ENCODE measurements at regions not wholly inside any gene's neighbourhood (a gene's known extent, or its start where the extent isn't known, plus 50 kb on each side); places are given as distances from the start of the nearest gene placed in this dataset.
A peak's percentile ranks its signal among the peaks of the same experiment; 100 is the strongest.

DNA sequence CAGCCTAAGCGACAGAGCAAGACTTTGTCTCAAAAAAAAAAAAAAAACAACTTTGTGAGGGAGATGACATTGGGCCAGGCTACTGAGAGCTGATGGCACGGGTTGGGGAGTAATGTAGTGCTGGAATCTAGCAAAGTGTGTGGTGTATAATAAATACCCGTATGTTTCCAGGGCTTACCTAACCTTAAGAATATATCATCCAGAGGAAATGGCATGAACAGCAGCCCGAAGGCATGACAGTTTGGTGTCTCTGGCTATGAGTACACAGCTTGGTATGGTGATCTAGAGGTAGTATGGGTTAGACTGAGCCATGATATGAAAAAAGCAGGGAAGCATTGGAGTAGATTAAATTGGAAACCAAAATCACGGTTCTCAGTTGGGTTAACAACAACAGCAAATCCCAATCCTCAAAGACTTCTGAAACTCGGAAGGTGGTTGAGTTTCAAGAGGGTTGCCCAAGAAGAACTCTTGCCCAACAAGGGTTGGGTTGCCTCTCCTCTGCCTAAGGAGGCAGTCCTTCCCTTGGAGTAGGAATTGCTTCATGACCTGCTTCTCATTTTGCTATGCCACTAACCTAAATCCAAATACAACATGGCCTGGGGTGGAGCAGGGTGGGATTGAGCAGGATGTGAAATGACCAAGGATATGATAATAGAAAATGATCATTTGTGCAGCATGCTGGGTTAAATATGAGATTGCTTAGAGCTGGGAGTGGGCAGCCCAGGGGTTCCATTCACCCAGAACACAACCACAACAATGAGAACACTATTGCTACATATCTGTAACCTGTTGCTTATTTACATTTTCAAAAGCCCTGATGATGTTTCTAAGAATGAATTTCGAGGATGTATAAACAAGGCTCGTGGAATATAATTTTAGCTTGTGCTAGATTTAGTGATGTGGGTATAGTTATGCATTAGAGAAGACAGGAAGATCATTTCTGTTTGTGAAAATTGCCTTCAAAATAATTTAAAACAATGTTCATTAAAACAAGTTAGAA is 64.6 kb upstream of the ZFR start:
- Mint-ChIP-seq H3K27me3 (peaks cover 25 to 34% of the 10 kb centered on the region in 2 donors), H3K4me1 (peaks cover 15 to 19% of the 10 kb centered on the region in 2 donors), H3K9me3 (no peaks in the 10 kb centered on the region), H3K36me3 (no peaks in the 10 kb centered on the region), H3K27ac (no peak overlapping the region), H3K4me3 (no peak overlapping the region)
- ATAC-seq (replicated peaks) (no peak), DNase-seq (no peak)

DNA sequence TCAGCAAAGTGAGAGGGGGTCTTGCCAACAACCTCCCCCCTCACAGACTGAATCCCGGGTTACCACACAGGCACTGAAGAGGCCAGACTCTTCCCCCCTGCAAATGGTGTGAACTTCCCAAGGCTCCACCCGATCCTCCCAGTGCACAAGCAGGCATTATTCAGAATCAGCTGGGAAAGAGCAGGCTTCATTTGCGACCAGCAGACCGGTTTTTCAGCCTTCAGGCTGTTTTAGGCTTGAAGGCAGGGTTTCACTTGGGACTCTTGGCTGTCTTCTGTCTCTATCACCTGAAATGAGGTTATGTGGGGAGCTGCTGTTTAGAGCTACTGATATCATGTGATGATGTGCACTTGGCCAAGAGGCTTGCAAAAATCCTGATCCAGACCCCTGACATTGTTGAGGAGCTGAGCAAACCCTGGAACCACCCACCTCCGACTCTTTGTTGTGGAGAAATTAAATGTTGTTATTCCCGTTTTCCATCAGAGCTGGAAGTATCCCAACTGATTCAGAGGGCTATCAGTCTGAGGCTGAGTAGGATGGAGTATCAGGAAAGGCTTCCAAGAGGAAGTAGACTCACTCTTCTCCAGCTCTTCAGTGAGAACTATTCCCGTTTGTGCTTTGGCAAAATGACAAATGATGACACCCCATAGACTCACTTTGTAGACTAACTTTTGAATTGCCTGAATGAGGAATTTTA is 63.3 kb upstream of the ZFR start:
- DNase-seq (no peak), ATAC-seq (replicated peaks) (no peak)
- no peak overlapping the region for H3K27ac Mint-ChIP-seq

DNA sequence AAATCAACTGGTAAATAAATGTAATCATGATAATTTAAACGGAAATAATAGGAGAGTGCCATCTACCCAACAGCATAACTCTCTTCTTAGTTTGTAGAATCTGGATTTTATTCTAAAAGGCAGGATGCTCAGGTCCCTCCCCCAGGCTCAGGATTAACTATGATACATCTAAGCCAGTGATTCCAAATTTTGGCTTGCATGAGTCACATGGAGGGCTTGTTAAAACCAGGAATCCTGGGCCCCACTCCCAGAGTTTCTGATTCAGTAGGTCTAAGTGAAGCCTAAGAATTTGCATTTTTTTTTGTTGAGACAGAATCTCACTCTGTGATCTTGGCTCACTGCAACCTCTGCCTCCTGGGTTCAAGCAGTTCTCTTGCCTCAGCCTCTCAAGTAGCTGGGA is 62.3 kb upstream of the ZFR start:
- no peak overlapping the region for H3K4me3 Mint-ChIP-seq
- H3K9me3 Mint-ChIP-seq: no peaks in the 10 kb centered on the region
- peaks cover 32 to 40% of the 10 kb centered on the region in 2 donors for H3K27me3 Mint-ChIP-seq
- DNase-seq (no peak), ATAC-seq (replicated peaks) (no peak)
- H3K4me1 Mint-ChIP-seq: peaks cover 15 to 19% of the 10 kb centered on the region in 2 donors
- no peaks in the 10 kb centered on the region for H3K36me3 Mint-ChIP-seq
- no peak overlapping the region for H3K27ac Mint-ChIP-seq

More for the DNA sequence above, 63.3 kb upstream of the ZFR start:
- no peaks in the 10 kb centered on the region for H3K9me3 Mint-ChIP-seq
- H3K4me3 Mint-ChIP-seq: no peak overlapping the region
- no peaks in the 10 kb centered on the region for H3K36me3 Mint-ChIP-seq
- H3K4me1 Mint-ChIP-seq: peaks cover 15 to 19% of the 10 kb centered on the region in 2 donors
- peaks cover 27 to 38% of the 10 kb centered on the region in 2 donors for H3K27me3 Mint-ChIP-seq

DNA sequence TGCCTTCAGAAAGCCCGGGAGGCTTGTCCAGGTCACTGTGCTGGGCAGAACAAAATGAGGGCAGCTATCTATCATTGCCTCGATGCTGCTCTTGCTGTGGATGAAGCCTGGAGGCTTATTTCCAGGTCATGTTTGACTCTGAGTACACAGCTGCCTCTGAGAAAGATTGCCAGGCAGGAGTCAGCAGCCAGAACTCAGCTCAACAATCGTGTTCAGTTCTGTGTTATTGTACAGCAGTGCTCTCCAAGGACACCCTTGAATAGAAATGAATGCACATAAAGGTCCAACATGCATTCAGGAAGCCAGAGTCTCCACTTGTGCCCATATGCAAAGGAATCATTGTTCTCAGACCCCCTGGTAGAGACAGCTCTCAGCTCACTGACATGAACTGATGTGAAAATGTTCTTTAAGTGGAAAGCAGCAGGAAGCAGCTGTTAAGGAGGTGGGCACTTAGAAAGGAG is 61.7 kb upstream of the ZFR start:
- H3K9me3 Mint-ChIP-seq: no peaks in the 10 kb centered on the region
- no peak overlapping the region for H3K27ac Mint-ChIP-seq
- DNase-seq (no peak), ATAC-seq (replicated peaks) (no peak)
- H3K36me3 Mint-ChIP-seq: no peaks in the 10 kb centered on the region
- no peak overlapping the region for H3K4me3 Mint-ChIP-seq
- peaks cover 15 to 19% of the 10 kb centered on the region in 2 donors for H3K4me1 Mint-ChIP-seq
- peaks cover 38 to 44% of the 10 kb centered on the region in 2 donors for H3K27me3 Mint-ChIP-seq

DNA sequence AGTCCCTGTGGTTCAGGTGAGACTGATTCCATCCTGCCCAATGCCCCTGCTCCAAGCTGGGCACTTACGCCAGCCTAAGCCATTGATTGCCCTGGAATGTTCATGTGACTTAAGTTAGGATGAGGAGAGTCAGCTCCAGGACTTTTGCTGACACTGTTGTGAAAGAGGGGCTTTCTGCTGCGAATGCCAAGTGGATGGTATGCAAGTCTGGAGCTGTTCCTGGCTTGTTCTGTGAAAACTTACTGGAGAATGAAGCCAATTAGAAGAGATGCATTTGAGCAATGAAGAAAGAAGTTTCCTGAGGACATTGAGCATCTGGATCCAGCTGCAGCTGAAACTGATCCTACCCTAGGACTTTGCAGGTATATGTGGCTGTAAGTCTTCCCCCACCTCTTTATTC is 61.2 kb upstream of the ZFR start:
- no peak for ATAC-seq (replicated peaks)
- Mint-ChIP-seq H3K27ac (no peak overlapping the region), H3K4me1 (peaks cover 15 to 19% of the 10 kb centered on the region in 2 donors), H3K9me3 (no peaks in the 10 kb centered on the region), H3K36me3 (no peaks in the 10 kb centered on the region), H3K4me3 (no peak overlapping the region), H3K27me3 (peaks cover 43 to 48% of the 10 kb centered on the region in 2 donors)
- no peak for DNase-seq

DNA sequence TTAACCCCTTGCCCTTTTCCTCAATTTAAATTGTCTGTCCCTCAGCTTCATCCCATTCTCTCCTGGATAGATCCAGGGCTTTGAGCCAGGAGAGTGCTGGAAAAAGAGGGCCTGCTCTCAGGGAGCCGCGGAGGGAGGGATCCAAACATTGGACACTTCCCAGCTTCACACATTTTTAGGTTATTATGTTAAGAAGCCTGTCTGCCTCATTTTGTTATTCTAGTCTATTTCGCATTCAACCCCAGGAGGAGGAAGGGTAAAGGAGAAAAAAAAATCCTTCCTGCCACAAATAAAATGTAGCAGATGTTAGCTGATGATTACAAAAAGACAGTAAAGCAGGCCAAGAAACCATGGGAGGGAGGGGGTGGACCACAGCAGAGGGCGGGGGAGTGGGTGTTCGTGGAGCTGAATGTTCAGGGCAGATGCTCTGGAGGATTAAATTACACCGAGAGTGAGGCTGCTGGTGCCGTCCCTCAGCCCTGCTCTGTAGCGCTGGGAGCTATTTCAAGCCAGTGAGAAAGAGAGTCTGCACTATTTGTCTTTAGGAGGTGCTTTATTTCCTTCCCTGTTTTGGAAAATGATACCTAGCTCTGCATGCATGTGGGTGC is 60.6 kb upstream of the ZFR start:
- Mint-ChIP-seq H3K4me1 (peaks cover 17 to 25% of the 10 kb centered on the region in 2 donors), H3K4me3 (peak overlapping the region in 1 of 2 donors; percentile 7), H3K9me3 (no peaks in the 10 kb centered on the region), H3K27me3 (peaks cover 48 to 52% of the 10 kb centered on the region in 2 donors), H3K36me3 (no peaks in the 10 kb centered on the region), H3K27ac (peak overlapping the region; percentile 82)
- peak; percentile 66 to 83 for ATAC-seq (replicated peaks)
- DNase-seq: no peak

DNA sequence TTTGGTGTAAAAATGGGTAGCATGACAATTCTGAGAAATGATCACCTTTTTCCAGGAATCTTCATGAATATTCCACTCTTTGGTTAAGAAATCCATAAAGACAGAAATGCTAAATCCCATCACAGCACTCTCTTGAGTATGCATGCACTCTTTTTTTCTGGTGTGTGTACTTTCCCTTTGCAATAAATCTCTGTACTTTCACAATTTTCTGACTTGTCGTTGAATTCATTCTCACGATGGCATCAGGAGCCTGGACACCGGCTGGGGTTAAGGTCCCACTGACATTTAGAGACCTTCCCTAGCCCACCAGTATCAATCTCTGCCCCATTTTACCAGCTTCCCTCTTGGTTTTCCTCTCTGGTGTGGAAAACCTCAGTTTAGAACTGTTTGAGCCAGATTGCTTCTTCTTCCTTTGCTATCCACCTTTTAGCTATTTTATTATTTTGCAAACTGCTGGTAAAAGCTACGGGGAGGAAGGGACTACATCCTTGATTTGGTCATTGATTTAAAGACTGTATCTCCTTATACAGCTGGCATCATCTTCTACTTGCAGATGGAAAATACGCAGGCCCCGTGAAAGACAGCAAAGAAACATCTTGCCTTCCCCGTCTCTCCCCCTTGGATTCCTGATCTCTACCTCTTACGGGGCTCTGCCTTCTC is 59.9 kb upstream of the ZFR start:
- no peak for DNase-seq
- H3K27ac Mint-ChIP-seq: peak overlapping the region; percentile 82
- H3K4me3 Mint-ChIP-seq: peak overlapping the region in 1 of 2 donors; percentile 7
- no peaks in the 10 kb centered on the region for H3K9me3 Mint-ChIP-seq
- H3K4me1 Mint-ChIP-seq: peaks cover 20 to 32% of the 10 kb centered on the region in 2 donors
- no peak for ATAC-seq (replicated peaks)
- peaks cover 48 to 52% of the 10 kb centered on the region in 2 donors for H3K27me3 Mint-ChIP-seq
- no peaks in the 10 kb centered on the region for H3K36me3 Mint-ChIP-seq

DNA sequence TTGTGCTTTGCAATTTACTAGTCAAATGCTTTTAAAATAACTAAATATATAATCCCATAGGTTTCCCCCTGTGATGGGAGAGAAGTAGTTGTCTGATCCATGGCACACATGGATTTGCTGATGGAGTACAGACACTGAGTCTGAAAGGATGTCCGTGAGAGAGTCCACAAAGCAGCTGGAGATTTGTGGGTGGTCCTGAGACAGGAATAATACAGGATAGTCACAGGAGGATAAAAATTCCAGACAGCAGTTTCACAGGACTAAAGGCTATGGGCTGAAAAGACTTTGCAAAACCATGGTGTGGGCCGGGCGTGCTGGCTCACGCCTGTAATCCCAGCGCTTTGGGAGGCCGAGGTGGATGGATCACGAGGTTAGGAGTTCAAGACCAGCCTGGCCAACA is 58.7 kb upstream of the ZFR start:
- ATAC-seq (replicated peaks) (no peak), DNase-seq (no peak)
- no peaks in the 10 kb centered on the region for H3K36me3 Mint-ChIP-seq
- H3K4me3 Mint-ChIP-seq: no peak overlapping the region
- peaks cover 30 to 42% of the 10 kb centered on the region in 2 donors for H3K4me1 Mint-ChIP-seq
- no peaks in the 10 kb centered on the region for H3K9me3 Mint-ChIP-seq
- H3K27me3 Mint-ChIP-seq: peaks cover 45 to 57% of the 10 kb centered on the region in 2 donors
- H3K27ac Mint-ChIP-seq: no peak overlapping the region

DNA sequence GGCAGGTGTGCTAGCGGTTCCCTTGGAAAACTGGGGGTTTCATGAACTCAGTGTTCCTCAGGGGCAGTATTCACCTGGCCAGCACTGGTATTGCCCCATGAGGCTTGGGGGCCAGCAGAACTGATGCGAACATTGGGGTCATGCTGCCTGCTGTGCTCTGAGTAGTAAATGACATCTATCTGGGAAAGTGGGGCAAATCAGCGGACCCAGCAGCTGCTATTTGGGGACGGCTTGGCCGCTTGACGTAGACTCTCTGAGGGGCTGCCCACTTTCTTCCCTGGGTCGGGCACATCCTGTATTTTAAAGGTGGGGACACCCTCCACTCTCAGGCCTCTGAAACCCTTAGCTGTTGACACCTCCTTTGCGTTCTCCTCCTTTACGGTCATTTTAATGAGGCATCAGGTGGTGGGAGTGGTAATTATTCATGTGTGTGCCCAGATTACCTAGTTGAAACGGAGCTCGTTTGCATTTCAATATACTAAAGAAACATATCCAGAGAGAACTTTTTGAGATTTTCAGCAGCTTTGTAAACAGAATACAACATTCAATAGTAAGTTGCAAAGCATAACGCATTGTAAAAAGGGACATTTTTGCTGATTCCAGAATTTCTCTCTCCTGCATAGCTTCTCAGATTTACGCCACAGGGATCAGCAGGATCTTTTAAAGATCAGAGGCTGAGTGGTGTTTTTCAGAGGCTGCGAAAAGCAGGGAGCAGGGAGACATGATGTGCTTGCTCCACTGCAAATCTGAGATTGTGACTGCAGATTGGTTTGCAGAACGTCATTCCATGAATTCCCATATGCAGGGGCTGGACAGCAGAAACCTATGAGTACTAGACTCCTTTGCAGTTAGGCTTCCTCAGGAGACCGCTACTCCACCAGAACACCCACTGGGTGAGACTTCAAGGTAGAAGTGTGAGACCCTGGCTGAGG is 56.8 kb upstream of the ZFR start:
- H3K4me1 Mint-ChIP-seq: peaks cover 30 to 42% of the 10 kb centered on the region in 2 donors
- H3K36me3 Mint-ChIP-seq: no peaks in the 10 kb centered on the region
- no peak for DNase-seq
- H3K9me3 Mint-ChIP-seq: no peaks in the 10 kb centered on the region
- ATAC-seq (replicated peaks): no peak
- peaks cover 34 to 49% of the 10 kb centered on the region in 2 donors for H3K27me3 Mint-ChIP-seq
- H3K27ac Mint-ChIP-seq: no peak overlapping the region
- H3K4me3 Mint-ChIP-seq: no peak overlapping the region

DNA sequence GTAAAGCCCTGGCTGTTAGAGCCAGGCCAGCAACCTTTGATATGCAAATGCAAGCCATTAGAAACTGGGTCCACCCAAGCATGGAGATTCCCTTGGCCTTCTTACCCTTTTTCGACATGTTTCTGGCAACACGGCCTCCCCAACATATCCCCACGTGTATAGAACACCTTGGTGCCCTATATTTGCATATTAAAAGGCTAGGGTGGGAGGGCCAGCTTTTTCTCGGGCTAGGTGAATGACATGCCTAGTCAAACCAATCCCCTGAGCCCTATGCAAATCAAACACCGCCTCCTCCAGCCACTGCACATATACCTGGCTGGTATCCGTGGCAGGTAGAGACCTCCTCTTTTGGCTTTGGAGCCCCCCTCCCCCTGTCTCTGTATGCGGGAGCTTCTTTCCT is 55.6 kb upstream of the ZFR start:
- Mint-ChIP-seq H3K4me1 (peaks cover 23 to 34% of the 10 kb centered on the region in 2 donors), H3K36me3 (no peaks in the 10 kb centered on the region), H3K27me3 (peaks cover 34 to 40% of the 10 kb centered on the region in 2 donors), H3K27ac (no peak overlapping the region), H3K9me3 (no peaks in the 10 kb centered on the region), H3K4me3 (no peak overlapping the region)
- ATAC-seq (replicated peaks) (no peak), DNase-seq (no peak)

DNA sequence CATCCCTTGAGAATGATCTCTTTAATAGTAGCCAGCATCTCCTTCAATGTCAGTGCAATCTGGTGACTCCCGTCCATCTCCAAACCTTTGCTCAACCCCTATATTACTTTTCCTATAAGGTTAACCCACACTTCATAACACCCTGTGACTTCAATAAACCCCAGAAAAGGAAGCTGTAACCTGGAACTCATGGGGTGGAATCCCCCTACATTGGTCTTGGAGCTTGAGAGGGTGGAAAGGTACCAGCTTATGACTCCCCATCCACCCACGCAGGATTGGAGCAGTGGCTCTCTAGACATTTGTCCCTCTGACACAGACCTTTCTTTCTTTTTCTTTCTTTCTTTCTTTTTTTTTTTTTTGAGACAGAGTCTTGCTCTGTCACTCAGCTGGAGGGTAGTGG is 54.7 kb upstream of the ZFR start:
- Mint-ChIP-seq H3K4me3 (no peak overlapping the region), H3K9me3 (no peaks in the 10 kb centered on the region), H3K27me3 (peaks cover 25 to 32% of the 10 kb centered on the region in 2 donors), H3K36me3 (no peaks in the 10 kb centered on the region), H3K27ac (peak overlapping the region; percentile 43), H3K4me1 (peaks cover 15 to 25% of the 10 kb centered on the region in 2 donors)
- ATAC-seq (replicated peaks) (peak; percentile 83 to 91), DNase-seq (peak; percentile 15)

DNA sequence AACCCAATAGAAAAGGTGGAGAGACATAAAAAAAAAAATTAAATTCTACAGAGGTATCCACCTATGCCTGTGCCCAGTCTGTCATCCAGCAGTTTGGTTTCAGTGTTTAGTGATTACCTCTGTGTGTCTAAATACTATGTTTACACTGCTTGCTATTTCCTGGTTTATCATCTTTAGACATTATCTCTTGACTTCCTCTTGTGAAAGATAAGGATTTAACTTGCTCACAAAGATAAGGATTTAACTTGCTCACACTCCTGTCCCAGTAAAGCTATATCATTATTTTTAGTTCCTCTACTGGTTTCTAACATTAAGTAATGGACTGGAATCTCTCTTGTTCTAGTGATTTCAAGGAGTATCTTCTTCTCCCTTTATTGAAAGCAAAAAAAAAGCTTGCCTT is 53.9 kb upstream of the ZFR start:
- Mint-ChIP-seq H3K9me3 (no peaks in the 10 kb centered on the region), H3K36me3 (no peaks in the 10 kb centered on the region), H3K4me1 (peaks cover 15 to 23% of the 10 kb centered on the region in 2 donors), H3K4me3 (no peak overlapping the region), H3K27ac (no peak overlapping the region), H3K27me3 (peaks cover 23 to 29% of the 10 kb centered on the region in 2 donors)
- no peak for DNase-seq
- ATAC-seq (replicated peaks): no peak

DNA sequence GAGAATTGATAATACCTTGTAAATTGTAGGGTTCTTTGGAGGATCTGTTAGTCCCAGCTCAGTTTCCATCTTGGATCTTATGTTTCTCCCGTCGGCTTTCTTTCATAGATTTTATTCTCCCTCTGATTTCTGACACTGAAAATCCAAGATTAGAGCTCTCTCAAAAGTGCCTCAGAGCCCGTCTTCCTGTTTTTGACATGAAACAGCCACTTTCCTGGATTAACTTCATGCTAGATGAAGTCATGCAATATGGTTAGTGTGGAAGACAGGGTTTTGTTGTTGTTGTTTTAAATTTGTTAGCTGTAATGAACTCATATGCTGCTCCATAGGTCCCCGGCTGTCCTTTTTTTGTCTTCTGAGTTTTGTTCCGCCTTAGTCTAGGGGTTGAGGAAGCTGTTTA is 51.6 kb upstream of the ZFR start:
- Mint-ChIP-seq H3K4me3 (no peak overlapping the region), H3K27me3 (peaks cover 18 to 21% of the 10 kb centered on the region in 2 donors), H3K27ac (no peak overlapping the region), H3K4me1 (peaks cover 15 to 23% of the 10 kb centered on the region in 2 donors), H3K36me3 (no peaks in the 10 kb centered on the region), H3K9me3 (no peaks in the 10 kb centered on the region)
- ATAC-seq (replicated peaks): no peak
- no peak for DNase-seq

Measured in stimulated activated naive B cell treated with anti-CD40 and anti-IgM and Interleukin-4, amounts not matched to agents 10 μg/mL and 1 μg/mL and 100 μg/mL, for 72 hours (primary cell).